ENCODE measurements at regions not wholly inside any gene's neighbourhood (a gene's known extent, or its start where the extent isn't known, plus 50 kb on each side); places are given as distances from the start of the nearest gene placed in this dataset.

GRCh38 chr18:26637983-26638382 is 89.6 kb upstream of the KCTD1 start:
- H3K4me1 Mint-ChIP-seq = no peaks in the 10 kb centered on the region
- H3K27me3 Mint-ChIP-seq (ENCODE audit: low read depth) = peaks cover 5% of the 10 kb centered on the region
- H3K36me3 Mint-ChIP-seq (ENCODE audit: low read depth) = no peaks in the 10 kb centered on the region
- H3K4me3 Mint-ChIP-seq = no peak overlapping the region
- no peak overlapping the region for H3K27ac Mint-ChIP-seq
- no peak for TF ChIP-seq CTCF (IDR thresholded peaks at IDR 0.05; ENCODE audit: unreplicated experiment in 3 of 3)
- no peaks in the 10 kb centered on the region for H3K9me3 Mint-ChIP-seq

- Mint-ChIP-seq H3K36me3 (ENCODE audit: low read depth) (no peaks in the 10 kb centered on the region), H3K4me3 (no peak overlapping the region), H3K27ac (no peak overlapping the region), H3K4me1 (no peaks in the 10 kb centered on the region), H3K27me3 (ENCODE audit: low read depth) (peaks cover 5% of the 10 kb centered on the region), H3K9me3 (no peaks in the 10 kb centered on the region)
- no peak for TF ChIP-seq CTCF (IDR thresholded peaks at IDR 0.05; ENCODE audit: unreplicated experiment in 3 of 3)
Measured at GRCh38 chr18:26637324-26637723, 89.0 kb upstream of the KCTD1 start.

GRCh38 chr18:26635466-26635865 is 87.1 kb upstream of the KCTD1 start:
- no peak for TF ChIP-seq CTCF (IDR thresholded peaks at IDR 0.05; ENCODE audit: unreplicated experiment in 3 of 3)
- peaks cover 5% of the 10 kb centered on the region for H3K27me3 Mint-ChIP-seq (ENCODE audit: low read depth)
- H3K27ac Mint-ChIP-seq = peak overlapping the region in 1 of 3 experiments; percentile 13
- no peak overlapping the region for H3K4me3 Mint-ChIP-seq
- H3K36me3 Mint-ChIP-seq (ENCODE audit: low read depth) = no peaks in the 10 kb centered on the region
- no peaks in the 10 kb centered on the region for H3K9me3 Mint-ChIP-seq
- no peaks in the 10 kb centered on the region for H3K4me1 Mint-ChIP-seq

- no peak for TF ChIP-seq CTCF (IDR thresholded peaks at IDR 0.05; ENCODE audit: unreplicated experiment in 3 of 3)
- H3K4me1 Mint-ChIP-seq = no peaks in the 10 kb centered on the region
- H3K27me3 Mint-ChIP-seq (ENCODE audit: low read depth) = peaks cover 5% of the 10 kb centered on the region
Measured at GRCh38 chr18:26634631-26635030, 86.3 kb upstream of the KCTD1 start.

GRCh38 chr18:26631135-26631534 is 82.8 kb upstream of the KCTD1 start:
- no peak overlapping the region for H3K4me3 Mint-ChIP-seq
- peaks cover 16% of the 10 kb centered on the region for H3K36me3 Mint-ChIP-seq (ENCODE audit: low read depth)
- no peak overlapping the region for H3K27ac Mint-ChIP-seq
- H3K4me1 Mint-ChIP-seq = no peaks in the 10 kb centered on the region
- H3K27me3 Mint-ChIP-seq (ENCODE audit: low read depth) = peaks cover 5% of the 10 kb centered on the region
- TF ChIP-seq CTCF (IDR thresholded peaks at IDR 0.05; ENCODE audit: unreplicated experiment in 3 of 3) = no peak
- peaks cover 9% of the 10 kb centered on the region for H3K9me3 Mint-ChIP-seq

More at GRCh38 chr18:26634631-26635030, 86.3 kb upstream of the KCTD1 start:
- Mint-ChIP-seq H3K9me3 (no peaks in the 10 kb centered on the region), H3K4me3 (no peak overlapping the region), H3K27ac (no peak overlapping the region), H3K36me3 (ENCODE audit: low read depth) (no peaks in the 10 kb centered on the region)

- Mint-ChIP-seq H3K27ac (no peak overlapping the region), H3K27me3 (ENCODE audit: low read depth) (no peaks in the 10 kb centered on the region), H3K36me3 (ENCODE audit: low read depth) (peaks cover 19% of the 10 kb centered on the region), H3K9me3 (peaks cover 13% of the 10 kb centered on the region), H3K4me3 (no peak overlapping the region), H3K4me1 (no peaks in the 10 kb centered on the region)
- no peak for TF ChIP-seq CTCF (IDR thresholded peaks at IDR 0.05; ENCODE audit: unreplicated experiment in 3 of 3)
Measured at GRCh38 chr18:26630596-26630995, 82.2 kb upstream of the KCTD1 start.

Measured in nephron (organoid).